Caki2 (cell line): ENCODE measurements at regions not wholly inside any gene's neighbourhood (a gene's known extent, or its start where the extent isn't known, plus 50 kb on each side); places are given as distances from the start of the nearest gene placed in this dataset.
A peak's percentile ranks its signal among the peaks of the same experiment; 100 is the strongest.
"Not testable (repeated sequence)": the region's sequence is repeated elsewhere in the genome, so short reads cannot be mapped to it uniquely, and the experiment has no call there.

ENCODE experiments used
- DNase-seq: peaks from one replicate; pipeline ENCODE4 v3.0.0-alpha.2; 2015; ENCODE audit warnings: low read depth
- in situ Hi-C: cut with HindIII; loops from 2 replicates; pipeline ENCODE4 v1.10.0; 2016; ENCODE audit warnings: low sequenced_read_pairs, low pct_unique_long_range_greater_than_20kb, mixed read lengths

DNA sequence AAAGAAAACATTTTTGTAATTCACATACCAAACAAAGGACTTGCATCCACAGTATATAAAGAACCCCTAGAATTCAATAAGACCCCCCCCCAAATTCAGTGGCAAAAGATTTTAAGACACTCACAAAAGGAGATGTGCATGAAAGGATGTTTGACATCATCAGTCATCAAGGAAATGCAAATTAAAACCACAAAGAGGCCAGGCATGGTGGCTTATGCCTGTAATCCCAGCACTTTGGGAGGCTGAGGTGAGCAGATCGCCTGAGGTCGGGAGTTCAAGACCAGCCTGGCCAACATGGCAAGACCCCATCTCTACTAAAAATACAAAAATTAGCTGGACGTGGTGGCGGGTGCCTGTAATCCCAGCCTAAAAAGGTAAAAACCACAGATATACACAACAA lies 61.3 kb downstream of the AIPL1 start:
- in situ Hi-C loops, DNase-seq: not testable (repeated sequence)

DNA sequence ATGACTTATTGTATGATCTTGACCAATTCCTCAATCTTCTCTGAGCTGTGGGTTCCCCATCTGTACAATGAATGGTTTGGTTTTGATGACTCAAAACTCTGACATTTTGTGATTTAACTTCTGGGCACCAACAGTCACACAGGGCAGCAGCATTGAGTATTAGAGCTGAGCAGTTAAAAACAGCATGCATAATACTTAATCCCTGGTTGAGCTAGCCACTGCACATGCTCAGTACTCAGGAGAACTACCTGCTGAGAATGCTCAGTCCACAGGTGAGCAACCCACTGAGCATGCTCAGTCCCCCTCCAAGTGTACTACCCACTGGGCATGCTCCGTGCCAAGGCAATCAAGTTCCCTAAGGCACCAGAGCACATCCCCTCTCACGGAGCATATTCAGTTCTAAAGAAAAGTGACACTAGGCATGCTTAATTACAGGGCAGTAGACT lies 68.7 kb downstream of the AIPL1 start:
- in situ Hi-C loops: no loop called here
- DNase-seq: peak; percentile 41

DNA sequence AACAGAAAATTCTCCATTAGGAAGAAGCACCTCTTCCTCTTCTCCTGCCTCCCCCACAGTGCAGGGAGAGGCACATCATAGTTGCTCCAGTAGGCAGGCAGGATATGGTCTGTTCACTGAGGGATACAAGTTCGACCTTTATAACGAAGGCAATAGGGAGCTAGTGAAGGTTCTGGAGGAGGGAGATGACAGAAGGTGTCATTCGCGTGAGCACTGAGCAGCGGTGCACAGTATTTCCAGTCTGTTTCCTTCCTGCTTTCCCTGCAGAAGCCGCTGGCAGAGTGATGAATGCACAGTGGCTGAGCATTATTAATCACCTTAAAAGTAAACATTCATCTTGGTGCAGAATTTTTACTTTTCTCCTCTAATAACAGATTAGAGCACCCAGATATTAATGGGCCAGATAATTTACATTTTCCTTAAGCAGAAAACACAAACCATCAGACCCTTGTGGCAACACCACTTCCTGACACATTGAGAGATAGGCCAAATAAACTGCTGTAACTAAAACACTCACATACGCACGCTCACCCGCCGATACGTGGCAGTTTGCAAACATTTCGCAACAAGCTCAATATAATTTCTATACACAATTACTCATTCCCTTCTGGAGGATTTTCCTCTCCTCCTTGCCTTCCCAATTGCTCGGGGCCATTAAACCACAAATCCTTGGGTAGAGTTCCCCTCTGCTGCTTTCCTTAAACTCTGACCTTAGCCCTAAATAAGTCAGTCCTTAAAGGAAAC lies 69.5 kb downstream of the AIPL1 start:
- peak; percentile 71 for DNase-seq
- in situ Hi-C loops: no loop called here

DNA sequence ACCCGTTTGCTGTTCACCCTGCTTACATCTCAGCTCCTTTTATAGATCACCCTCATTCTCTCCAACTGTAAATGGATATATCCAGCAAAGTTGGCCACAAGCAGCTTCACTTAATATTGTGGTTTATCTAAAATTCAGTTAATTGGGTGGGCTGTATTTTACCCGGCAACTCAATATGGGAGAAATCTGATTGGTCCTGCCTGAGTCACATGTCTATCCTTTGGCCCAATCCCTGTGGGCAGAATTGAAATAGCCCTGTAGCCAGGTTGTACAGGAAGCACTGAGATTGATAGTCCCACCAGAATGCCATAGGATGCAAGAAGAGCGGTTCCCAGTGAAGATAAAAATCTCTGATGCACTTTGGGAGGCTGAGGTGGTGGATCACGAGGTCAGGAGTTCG lies 73.2 kb downstream of the AIPL1 start:
- in situ Hi-C loops: no loop called here
- DNase-seq: no peak

DNA sequence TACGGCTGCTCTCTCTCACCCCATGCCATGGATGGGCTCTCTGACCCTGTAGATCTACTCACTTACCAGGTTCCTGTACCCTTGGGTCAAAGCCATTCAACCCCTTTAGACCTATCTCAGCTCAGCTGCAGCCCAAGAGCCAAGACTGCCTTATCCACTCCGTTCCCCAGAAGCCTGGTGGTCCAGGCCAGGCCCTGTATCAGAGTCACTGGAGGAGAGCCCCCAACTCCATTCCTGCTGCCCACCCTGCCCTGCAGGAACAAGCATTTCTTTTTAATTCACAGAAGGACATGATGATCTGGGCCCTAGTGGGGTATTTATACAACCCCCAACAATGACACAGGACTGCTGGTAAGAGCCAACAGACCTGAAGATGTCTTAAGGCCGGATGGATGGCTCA lies 76.8 kb downstream of the AIPL1 start:
- in situ Hi-C loops: no loop called here
- no peak for DNase-seq

DNA sequence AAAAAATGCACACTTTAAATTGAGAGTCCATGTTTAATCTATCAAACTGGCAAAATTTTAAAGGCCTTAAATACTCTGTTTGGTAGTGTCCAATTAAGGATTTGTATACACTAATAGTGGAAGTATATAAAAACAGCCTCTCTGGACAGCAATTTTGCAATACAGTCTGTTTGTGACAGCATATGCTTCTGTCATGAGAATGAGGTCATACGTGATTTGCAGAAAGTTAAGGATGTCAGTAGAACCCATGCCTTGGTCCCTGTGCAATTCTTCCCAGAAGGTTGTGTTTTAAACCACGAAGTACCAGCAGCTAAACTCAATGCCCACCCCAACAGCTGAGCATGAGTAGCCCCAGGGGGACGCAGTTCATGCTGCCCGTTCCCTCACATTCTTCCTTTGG lies 78.4 kb downstream of the AIPL1 start:
- no peak for DNase-seq
- in situ Hi-C loops: no loop called here

DNA sequence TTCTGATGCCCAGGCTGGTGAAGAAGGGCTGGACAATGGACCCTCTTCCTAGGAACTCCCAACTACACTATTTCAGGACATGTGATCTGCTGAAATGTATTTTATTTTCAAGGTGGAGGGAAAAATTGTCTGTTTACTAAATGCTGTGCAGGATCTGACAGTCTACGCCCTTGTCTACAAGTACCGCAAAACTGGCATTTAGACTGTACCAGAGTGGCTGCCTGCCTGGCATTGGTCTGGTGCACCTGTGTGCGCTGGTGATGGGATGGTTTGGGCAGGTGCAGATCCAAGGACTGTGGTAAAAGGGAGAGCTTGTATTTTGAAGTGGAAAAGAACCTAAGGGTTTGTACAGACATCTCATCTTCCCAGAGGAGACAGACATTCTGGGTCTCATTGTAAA lies 79.7 kb downstream of the AIPL1 start:
- in situ Hi-C loops: no loop called here
- no peak for DNase-seq

DNA sequence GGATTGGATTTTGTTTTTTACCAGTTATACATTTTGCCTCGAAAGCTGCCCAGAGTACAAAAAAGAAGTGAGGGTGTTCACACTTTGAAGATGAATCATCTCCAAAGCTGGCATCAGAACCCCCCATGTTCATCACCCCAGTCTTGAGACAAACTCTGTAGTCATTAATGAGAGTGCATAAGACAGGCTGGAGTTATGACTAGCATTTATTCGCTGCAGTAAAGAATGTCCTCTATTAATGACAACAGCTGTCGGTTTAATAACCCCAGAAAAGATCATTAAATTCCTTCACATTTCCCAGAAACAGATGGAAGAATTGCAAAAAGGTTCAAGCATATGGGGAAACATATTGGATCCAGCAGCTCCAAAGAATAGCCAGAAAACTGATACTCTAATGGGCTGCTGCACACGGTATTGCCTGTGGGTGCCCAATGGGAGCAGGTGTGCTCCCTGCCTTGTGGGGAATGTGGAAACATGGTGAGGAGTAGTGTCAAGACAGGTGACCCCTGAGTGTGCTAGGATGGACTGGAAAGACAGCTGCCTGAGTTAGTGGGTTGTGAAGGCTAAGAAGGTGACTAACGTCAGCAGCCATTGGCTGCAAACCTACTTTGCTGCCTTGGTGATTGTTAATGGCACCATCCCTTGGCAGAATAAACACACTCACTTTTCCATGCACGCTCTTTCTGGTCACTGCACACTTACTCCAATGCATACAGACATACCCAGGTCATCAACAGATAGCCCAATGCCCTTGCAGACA lies 81.9 kb downstream of the AIPL1 start:
- in situ Hi-C loops: no loop called here
- DNase-seq: no peak

DNA sequence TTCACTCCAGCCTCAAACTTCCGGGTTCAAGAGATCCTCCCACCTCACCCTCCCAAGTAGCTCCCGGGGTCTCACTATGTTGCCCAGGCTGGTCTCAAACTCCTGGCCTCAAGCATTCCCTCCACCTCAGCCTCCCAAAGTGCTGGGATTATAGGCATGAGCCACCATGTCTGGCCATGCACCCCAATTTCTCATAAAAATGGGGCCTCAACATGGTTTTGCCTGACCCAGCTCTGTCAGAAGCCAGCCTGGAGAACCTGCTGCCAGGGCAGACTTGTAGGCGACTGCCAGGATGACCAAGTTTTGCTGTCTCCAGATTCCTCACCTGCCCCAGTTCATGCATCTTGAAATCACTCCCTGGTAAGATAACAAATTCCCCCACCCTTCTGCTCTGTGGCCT lies 82.9 kb downstream of the AIPL1 start:
- DNase-seq: no peak
- in situ Hi-C loops: no loop called here

DNA sequence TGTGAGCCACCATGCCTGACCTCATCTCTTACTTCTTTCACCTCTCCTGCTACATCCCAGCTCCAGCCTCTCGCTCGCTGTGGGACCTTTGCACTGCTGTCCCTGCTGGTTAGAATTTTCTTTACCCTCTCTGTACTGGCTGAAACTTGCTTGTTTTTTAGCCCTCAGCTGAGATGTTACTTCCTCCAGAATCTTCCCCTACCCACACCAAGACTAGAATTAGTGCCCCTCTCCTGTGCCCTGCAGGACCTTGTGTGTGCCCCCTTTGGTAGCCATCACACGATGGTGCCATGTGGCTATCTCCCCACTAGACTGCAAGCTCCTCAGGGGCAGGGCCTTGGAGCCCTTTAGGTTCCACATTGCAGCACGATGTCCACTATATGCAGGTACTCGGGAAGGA lies 84.1 kb downstream of the AIPL1 start:
- no peak for DNase-seq
- in situ Hi-C loops: no loop called here

DNA sequence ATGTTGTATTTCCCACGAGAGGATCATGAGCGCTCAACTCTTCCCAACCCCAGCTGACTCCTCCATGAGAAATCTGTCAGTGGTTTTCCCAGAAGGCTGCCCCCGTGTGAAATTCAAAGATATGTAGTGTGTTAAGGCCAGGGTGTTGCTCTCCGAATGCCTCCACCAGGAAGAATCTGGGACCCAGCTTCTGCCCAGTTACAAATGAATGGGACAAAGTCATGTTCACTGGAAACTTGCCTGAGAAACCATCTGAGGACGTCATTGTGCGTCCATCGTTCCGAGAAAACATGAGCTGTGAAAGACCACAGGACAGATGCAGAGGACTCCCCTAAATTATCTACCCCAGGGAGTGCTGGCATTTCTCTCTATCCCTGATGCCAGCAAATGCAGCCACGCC lies 86.0 kb downstream of the AIPL1 start:
- no peak for DNase-seq
- in situ Hi-C loops: no loop called here

DNA sequence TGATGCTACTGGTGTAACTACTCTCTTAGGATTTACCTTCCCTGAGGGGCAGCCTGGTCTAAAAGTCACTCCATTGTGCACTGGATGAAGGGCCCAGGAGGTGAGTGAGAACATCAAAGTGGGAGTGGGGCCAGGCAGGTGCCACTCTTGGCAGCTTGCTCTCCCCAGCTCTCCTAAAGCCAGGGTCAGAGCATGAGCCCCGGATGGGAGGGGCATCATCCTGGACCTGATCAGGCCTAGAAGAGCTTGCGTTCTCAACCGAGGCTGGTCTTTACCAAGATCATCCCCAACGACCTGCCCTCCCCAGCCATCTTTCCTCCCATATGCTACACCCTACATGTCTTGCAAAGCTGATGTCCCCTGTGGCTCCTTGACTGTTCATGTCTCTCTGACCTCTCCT lies 87.1 kb downstream of the AIPL1 start:
- no peak for DNase-seq
- in situ Hi-C loops: no loop called here

DNA sequence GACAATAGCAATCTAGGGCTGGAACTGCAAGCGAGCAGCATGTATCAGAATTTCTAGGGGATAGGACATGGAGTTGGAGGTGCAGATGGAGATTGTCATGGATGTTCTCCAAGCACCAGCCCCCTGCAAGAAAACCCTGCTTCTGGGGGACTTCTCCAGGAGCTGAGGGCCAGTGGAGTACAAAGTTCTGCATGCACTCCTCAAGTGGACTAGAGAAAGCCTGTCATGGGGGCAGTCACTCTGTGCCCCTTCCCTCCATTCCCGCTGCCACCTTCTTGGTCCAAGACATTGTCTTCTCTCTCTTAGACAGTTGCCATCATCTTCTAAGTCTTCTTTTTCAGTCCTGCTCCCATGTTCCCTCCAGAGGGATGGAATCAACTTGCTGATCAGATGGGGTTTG lies 87.9 kb downstream of the AIPL1 start:
- in situ Hi-C loops: no loop called here
- no peak for DNase-seq

DNA sequence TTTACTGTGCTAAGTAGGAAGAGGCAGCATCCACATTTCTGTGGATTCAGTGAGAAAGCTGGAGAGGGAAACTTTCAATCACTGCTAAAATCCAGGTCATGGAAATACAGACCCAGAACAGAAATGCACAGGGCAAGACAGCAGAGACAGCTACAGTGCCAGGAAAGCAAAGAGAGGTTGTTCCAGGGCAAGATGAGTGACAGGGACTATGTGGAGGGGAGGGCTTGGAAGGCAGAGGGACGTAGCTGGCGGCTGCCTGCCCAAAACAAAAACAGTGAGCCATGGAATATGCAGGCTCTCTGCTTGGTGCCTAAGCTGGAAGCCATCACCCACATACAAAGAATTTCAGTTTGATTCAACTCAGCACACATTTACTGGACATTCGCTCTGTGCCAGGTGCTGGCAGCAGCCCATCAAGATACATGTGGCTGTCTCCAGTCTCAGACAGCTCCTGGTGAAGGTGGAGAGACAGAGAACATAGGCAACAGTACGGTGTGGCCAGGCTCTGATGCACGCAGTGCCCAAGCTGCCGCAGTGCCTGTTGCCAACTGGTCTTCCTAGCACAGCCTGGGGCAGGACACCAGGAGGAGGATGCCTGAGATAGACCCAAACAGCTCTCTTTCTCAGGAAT lies 88.7 kb downstream of the AIPL1 start:
- no peak for DNase-seq
- in situ Hi-C loops: no loop called here

DNA sequence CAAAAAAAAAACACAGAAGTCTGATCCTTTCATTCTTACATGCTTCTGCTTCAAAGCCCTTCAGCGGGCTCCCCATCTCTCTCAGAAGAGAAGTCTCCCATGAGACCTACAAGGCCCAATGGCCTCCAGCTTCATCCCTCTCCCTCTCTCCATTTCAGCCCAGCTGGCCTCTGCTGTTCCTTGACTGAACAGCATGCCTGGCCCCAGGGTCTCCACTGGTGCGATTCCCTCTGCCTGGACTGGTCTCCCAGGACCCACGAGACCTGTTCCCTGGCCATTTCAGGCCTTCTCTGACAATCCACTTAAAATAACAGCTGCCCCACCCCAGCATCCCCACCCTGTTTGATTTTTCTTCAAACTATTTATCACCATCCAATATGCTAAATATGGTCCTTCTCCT lies 91.2 kb downstream of the AIPL1 start:
- in situ Hi-C loops: no loop called here
- DNase-seq: no peak

DNA sequence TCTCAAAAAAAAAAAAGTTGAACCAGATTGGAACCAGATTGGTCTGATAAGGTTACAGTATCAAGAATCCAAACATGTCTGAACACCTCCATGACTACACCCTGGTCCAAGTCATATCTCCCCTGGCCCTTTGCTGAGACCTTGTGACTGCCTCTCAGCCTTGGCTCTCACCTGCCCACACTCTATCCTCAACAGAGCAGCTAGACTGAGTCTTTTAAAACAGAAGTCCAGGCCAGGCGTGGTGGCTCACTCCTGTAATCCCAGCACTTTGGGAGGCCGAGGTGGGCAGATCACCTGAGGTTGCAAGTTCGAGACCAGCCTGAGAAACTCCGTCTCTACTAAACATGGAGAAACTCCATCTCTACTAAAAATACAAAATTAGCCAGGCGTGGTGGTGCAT lies 91.7 kb downstream of the AIPL1 start:
- DNase-seq: no peak

DNA sequence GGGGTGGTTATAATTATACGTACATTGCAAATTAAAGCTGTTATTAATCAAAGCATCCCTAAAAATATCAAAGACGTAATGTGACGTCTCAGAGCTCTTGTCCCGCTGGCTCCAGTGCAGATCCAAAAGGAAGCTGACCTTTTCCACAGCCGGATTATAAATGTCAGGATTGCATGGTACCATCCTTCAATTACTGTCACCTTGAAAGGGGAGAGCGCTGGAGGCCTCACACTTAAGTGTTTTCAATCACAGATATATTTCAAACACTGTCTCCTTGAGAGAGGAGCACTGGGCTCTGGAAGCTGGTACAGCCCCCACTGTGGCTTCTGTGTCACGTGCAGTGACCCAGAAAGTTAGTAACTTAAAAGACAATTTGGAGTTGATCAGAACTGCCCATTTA lies 94.2 kb downstream of the AIPL1 start:
- in situ Hi-C loops: no loop called here

More for the DNA sequence above, 91.7 kb downstream of the AIPL1 start:
- in situ Hi-C loops: no loop called here

DNA sequence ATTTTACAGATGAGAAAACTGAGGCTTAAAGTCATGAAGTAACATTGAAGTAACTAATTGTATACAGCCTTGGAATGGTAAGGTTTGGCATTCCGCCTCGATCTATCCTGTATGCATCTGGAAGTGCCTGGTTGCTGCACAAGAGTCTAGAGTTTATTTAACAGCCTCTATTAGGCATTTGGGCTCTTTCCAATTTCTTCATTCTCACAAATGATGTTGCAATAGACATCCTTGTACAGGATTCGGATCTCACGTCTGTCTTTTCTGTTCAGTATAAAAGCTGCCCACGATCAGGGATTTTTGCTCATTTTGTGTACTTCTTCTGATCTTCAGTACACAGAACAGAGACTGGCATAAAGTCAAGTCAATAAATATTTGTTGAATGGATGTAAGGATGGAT lies 100.5 kb downstream of the AIPL1 start:
- in situ Hi-C loops: no loop called here
- no peak for DNase-seq

More for the DNA sequence above, 94.2 kb downstream of the AIPL1 start:
- no peak for DNase-seq

DNA sequence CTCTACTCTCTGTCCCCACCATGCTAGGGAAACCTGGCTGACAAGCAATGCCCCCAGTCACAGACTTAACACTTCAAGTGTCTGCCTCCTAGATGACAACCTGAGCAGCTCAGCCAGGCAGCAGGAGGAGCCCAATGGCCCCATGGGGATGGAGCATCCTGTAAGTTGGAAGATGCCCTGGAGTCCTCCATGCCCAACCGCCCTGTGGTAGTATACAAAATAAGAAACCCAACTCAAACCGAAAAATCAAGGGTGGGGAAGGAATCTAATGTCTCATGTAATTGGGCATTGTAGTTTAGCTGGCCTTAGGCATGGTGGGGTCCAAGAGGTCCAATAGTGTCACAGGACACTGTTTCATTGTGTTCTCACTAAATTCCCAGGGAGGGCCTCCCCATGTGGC lies 104.0 kb downstream of the AIPL1 start:
- in situ Hi-C loops: no loop called here
- DNase-seq: no peak
